Peyer's patch (tissue), 4 donors: ENCODE measurements at regions not wholly inside any gene's neighbourhood (a gene's known extent, or its start where the extent isn't known, plus 50 kb on each side); places are given as distances from the start of the nearest gene placed in this dataset.

ENCODE experiments used
- DNase-seq, 3 donors: peaks; one replicate each; pipeline ENCODE4 v3.0.0-alpha.2; 2017 to 2019
- H3K27ac ChIP-seq, 4 donors: fragments of 200-600 bp; sonication (generic); one replicate each; pipeline ENCODE4 v1.5.1; 2016 to 2019
- H3K27me3 ChIP-seq, 2 donors: fragments of 200-600 bp; sonication (generic); one replicate each; pipeline ENCODE4 v1.5.1; 2019
- H3K36me3 ChIP-seq, 3 donors: fragments of 200-600 bp; sonication (generic); one replicate each; pipeline ENCODE4 v1.5.1; 2016 to 2019
- H3K4me1 ChIP-seq, 4 donors: fragments of 200-600 bp; sonication (generic); one replicate each; pipeline ENCODE4 v1.5.1; 2016 to 2019
- H3K4me3 ChIP-seq, 4 donors: fragments of 200-600 bp; sonication (generic); 1 replicate in 3 of 4; 2 replicates in 1 of 4; pipeline ENCODE4 v1.5.1; 2016 to 2019; ENCODE audit warnings: mild to moderate bottlenecking in 1 of 4
- H3K9me3 ChIP-seq, 4 donors: fragments of 200-600 bp; sonication (generic); one replicate each; pipeline ENCODE4 v1.5.1; 2016 to 2019; ENCODE audit warnings: mild to moderate bottlenecking in 1 of 4
- POLR2A ChIP-seq, 2 donors: fragments of 450-650 bp; IDR thresholded peaks; one replicate each; pipeline ENCODE4 v1.5.1; 2017; ENCODE audit warnings: antibody characterized with exemption in 2 of 2, mild to moderate bottlenecking in 2 of 2, moderate library complexity in 2 of 2
- TF ChIP-seq, protein P1 (sequence below), 6 experiments: fragments of 450-650 bp in 4 of 6; fragments of 200-600 bp in 2 of 6; sonication (generic) in 1 of 6; IDR thresholded peaks; one replicate each; pipeline ENCODE4 v1.5.1; 2017 to 2019; ENCODE audit warnings: antibody characterized with exemption in 6 of 6, mild to moderate bottlenecking in 3 of 6, moderate library complexity in 1 of 6

DNA sequence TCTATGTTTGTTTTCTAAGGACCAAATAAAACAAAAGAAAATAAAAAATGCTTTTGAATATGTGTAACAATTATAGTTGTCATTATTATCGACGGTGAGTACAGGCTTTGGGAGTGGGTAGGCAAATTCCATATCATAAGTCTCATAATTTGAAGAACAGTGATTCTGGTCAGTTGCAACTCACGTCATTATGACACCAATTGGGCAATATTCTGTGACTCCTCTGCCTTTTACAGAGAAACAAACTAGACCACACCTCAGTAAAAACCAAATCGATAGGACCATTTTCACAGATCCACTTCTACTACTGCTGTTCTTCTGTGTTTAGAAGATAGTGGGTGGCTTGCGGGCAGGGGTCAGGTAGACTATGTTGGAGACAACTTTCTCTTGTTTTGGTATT lies 250.1 kb downstream of the C4orf33 start:
- Histone ChIP-seq H3K4me3 (no peak overlapping the region), H3K27ac (no peak overlapping the region), H3K9me3 (no peaks in the 10 kb centered on the region), H3K4me1 (no peaks in the 10 kb centered on the region), H3K36me3 (no peaks in the 10 kb centered on the region), H3K27me3 (no peaks in the 10 kb centered on the region)
- no peak for TF ChIP-seq POLR2A (IDR thresholded peaks at IDR 0.05)
- TF ChIP-seq, protein P1, sequence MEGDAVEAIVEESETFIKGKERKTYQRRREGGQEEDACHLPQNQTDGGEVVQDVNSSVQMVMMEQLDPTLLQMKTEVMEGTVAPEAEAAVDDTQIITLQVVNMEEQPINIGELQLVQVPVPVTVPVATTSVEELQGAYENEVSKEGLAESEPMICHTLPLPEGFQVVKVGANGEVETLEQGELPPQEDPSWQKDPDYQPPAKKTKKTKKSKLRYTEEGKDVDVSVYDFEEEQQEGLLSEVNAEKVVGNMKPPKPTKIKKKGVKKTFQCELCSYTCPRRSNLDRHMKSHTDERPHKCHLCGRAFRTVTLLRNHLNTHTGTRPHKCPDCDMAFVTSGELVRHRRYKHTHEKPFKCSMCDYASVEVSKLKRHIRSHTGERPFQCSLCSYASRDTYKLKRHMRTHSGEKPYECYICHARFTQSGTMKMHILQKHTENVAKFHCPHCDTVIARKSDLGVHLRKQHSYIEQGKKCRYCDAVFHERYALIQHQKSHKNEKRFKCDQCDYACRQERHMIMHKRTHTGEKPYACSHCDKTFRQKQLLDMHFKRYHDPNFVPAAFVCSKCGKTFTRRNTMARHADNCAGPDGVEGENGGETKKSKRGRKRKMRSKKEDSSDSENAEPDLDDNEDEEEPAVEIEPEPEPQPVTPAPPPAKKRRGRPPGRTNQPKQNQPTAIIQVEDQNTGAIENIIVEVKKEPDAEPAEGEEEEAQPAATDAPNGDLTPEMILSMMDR (IDR thresholded peaks at IDR 0.05) = no peak
- DNase-seq = no peak

DNA sequence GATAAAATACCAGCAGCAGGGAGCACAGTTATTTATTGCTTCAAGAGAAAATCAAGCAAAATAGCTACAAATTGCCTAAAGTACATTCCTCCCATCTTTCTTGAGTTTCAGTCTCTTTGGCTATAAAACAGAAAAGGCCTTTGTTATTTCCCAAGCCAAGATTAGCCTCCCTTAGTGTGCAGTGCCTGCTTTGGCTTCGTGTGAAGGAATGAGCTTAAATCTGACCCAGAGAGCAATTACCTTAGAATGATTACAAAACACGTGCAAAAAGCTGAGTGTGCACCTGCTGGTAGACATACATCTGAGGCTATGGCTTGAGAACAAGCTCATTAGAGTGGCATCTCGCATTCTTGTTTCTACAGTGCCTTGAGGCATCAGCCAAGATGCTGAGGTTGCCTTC lies 250.8 kb downstream of the C4orf33 start:
- no peaks in the 10 kb centered on the region for H3K36me3 ChIP-seq
- TF ChIP-seq, protein P1 (IDR thresholded peaks at IDR 0.05) = no peak
- no peak for TF ChIP-seq POLR2A (IDR thresholded peaks at IDR 0.05)

DNA sequence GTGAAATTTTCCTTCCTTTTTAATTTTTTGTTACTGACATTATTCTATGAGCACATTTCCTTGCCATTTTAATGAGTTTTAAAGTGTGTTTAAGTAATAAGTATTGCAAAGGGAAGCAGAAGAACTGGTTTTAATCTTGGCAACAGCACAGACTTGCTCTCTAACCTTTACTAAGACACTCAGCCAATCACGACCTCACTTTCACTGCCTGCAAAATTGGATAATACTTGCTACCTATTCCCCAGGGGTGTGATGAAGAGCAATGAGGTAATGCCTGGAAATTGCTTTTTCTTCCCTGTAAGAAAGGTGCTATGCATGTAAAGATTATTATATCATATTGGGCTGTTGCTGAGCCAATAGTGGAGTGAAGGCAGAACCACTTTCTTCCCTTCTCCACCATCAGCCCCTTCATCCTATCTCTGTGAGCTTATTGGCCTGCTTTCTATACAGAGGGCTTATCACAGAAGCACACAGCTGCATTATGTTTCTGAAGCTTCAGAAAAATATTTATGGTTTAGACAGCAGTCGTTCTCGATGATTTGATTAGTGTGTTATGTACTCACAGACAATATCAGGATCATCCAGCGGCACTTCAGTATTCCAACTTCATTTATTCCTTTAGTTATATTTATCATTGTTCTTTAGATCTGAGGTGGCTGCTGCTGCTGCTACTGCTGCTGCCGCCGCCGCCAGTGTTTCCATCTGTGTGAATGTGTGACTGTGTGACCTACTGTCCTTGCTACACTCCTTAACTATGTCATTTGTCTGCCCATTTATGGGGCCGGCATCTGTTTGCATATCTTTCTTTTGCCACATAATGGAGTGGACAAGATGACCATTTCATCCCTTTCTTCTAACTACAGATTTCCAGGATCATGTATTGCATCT lies 255.1 kb downstream of the C4orf33 start:
- Histone ChIP-seq H3K4me3 (no peak overlapping the region), H3K27me3 (no peaks in the 10 kb centered on the region), H3K9me3 (no peaks in the 10 kb centered on the region), H3K27ac (no peak overlapping the region), H3K4me1 (no peaks in the 10 kb centered on the region), H3K36me3 (no peaks in the 10 kb centered on the region)
- no peak for TF ChIP-seq POLR2A (IDR thresholded peaks at IDR 0.05)
- TF ChIP-seq, protein P1 (IDR thresholded peaks at IDR 0.05) = no peak
- no peak for DNase-seq

More for the DNA sequence above, 250.8 kb downstream of the C4orf33 start:
- Histone ChIP-seq H3K4me1 (no peaks in the 10 kb centered on the region), H3K27ac (no peak overlapping the region), H3K9me3 (no peaks in the 10 kb centered on the region), H3K4me3 (no peak overlapping the region), H3K27me3 (no peaks in the 10 kb centered on the region)
- DNase-seq = no peak

DNA sequence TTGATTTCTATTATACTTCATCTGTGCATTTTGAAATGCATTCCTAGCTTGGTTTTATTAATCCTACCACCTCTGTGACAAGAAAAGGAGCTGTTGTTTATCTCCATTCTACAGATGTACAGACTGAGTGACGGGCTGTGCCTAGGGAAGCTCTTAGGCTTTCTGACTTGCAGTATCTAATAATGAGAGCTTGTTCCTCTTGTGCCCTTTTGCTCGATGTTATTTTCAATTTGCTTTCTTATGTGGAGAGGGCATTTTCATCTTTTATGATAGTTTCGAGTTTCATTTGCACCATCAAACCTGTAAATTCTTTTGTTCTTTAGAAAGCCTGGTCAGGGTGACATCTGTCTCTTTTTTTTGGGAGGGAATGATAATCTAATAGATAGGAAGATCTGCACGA lies 256.5 kb downstream of the C4orf33 start:
- Histone ChIP-seq H3K4me3 (no peak overlapping the region), H3K4me1 (no peaks in the 10 kb centered on the region), H3K9me3 (no peaks in the 10 kb centered on the region), H3K27ac (no peak overlapping the region), H3K36me3 (no peaks in the 10 kb centered on the region), H3K27me3 (no peaks in the 10 kb centered on the region)
- TF ChIP-seq, protein P1 (IDR thresholded peaks at IDR 0.05) = no peak
- no peak for TF ChIP-seq POLR2A (IDR thresholded peaks at IDR 0.05)
- no peak for DNase-seq

DNA sequence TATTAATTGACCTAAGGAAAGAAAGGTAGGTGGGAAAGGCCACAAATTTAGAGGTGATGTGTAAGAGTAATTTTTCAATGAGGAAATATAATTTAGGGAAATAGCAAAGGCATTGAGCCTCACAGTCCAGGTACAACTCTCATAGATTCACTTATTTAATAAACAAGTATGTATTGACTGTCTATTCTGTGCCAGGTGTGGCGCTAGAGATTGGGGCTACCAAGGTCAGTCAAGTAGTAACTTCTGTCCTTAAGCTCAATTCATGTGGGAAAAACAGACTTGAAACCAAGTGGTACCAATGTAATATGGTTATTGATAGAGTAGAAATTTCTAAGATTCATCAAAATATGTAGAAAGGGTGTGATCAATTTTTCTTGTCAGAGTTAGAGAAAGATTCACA lies 257.5 kb downstream of the C4orf33 start:
- Histone ChIP-seq H3K27ac (no peak overlapping the region), H3K36me3 (no peaks in the 10 kb centered on the region), H3K9me3 (no peaks in the 10 kb centered on the region), H3K4me3 (no peak overlapping the region), H3K27me3 (no peaks in the 10 kb centered on the region), H3K4me1 (no peaks in the 10 kb centered on the region)
- TF ChIP-seq POLR2A (IDR thresholded peaks at IDR 0.05) = no peak
- TF ChIP-seq, protein P1 (IDR thresholded peaks at IDR 0.05) = no peak
- no peak for DNase-seq
